GM20000 (cell line): ENCODE measurements at regions not wholly inside any gene's neighbourhood (a gene's known extent, or its start where the extent isn't known, plus 50 kb on each side); places are given as distances from the start of the nearest gene placed in this dataset.

Experiments used
- DNase-seq: peaks from one replicate; pipeline ENCODE4 v3.0.0; 2012; ENCODE audit warnings: low spot score
- CTCF ChIP-seq: IDR thresholded peaks from 2 replicates; pipeline ENCODE4 v1.5.1; 2012; ENCODE audit warnings: mild to moderate bottlenecking, control low read depth; ENCODE audit errors: extremely low read depth, missing control alignments

GRCh38 chr4:32145987-32146386 lies 1425.8 kb downstream of the PCDH7 start:
- DNase-seq: no peak
- no peak for TF ChIP-seq CTCF

GRCh38 chr4:32147446-32148085 lies 1427.4 kb downstream of the PCDH7 start:
- no peak for DNase-seq
- TF ChIP-seq CTCF: no peak

GRCh38 chr4:32148111-32148666 lies 1428.0 kb downstream of the PCDH7 start:
- no peak for DNase-seq

GRCh38 chr4:32158961-32159360 lies 1438.8 kb downstream of the PCDH7 start:
- TF ChIP-seq CTCF: no peak
- DNase-seq: no peak

More at GRCh38 chr4:32148111-32148666, 1428.0 kb downstream of the PCDH7 start:
- TF ChIP-seq CTCF: no peak

- no peak for DNase-seq
- TF ChIP-seq CTCF: no peak
These were observed 1441.2 kb downstream of the PCDH7 start for GRCh38 chr4:32161392-32161791.

- DNase-seq: no peak
- TF ChIP-seq CTCF: no peak
These were observed 1443.0 kb downstream of the PCDH7 start for GRCh38 chr4:32163125-32163524.

- no peak for DNase-seq
- no peak for TF ChIP-seq CTCF
These were observed 1449.7 kb downstream of the PCDH7 start for GRCh38 chr4:32169841-32170240.
